ENCODE measurements at regions not wholly inside any gene's neighbourhood (a gene's known extent, or its start where the extent isn't known, plus 50 kb on each side); places are given as distances from the start of the nearest gene placed in this dataset.

- peaks cover 0 to 4% of the 10 kb centered on the region in 2 donors for H3K27me3 ChIP-seq
- intact Hi-C loops (cut with DNase I; ENCODE audit: low total_unique reads) = no loop called here
- H3K9me3 ChIP-seq = no peaks in the 10 kb centered on the region
- no peaks in the 10 kb centered on the region for H3K36me3 ChIP-seq
- TF ChIP-seq, protein P1, sequence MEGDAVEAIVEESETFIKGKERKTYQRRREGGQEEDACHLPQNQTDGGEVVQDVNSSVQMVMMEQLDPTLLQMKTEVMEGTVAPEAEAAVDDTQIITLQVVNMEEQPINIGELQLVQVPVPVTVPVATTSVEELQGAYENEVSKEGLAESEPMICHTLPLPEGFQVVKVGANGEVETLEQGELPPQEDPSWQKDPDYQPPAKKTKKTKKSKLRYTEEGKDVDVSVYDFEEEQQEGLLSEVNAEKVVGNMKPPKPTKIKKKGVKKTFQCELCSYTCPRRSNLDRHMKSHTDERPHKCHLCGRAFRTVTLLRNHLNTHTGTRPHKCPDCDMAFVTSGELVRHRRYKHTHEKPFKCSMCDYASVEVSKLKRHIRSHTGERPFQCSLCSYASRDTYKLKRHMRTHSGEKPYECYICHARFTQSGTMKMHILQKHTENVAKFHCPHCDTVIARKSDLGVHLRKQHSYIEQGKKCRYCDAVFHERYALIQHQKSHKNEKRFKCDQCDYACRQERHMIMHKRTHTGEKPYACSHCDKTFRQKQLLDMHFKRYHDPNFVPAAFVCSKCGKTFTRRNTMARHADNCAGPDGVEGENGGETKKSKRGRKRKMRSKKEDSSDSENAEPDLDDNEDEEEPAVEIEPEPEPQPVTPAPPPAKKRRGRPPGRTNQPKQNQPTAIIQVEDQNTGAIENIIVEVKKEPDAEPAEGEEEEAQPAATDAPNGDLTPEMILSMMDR (IDR thresholded peaks at IDR 0.05) = no peak
- no peaks in the 10 kb centered on the region for H3K4me1 ChIP-seq
- no peak overlapping the region for H3K27ac ChIP-seq
- no peak for DNase-seq
- no peak overlapping the region for H3K4me3 ChIP-seq
Measured at GRCh38 chr13:31409678-31410356, 210.0 kb downstream of the B3GLCT start.

GRCh38 chr13:31413516-31413915 lies 213.7 kb downstream of the B3GLCT start:
- TF ChIP-seq, protein P1 (IDR thresholded peaks at IDR 0.05) = no peak
- DNase-seq = no peak
- Histone ChIP-seq H3K9me3 (no peaks in the 10 kb centered on the region), H3K27ac (no peak overlapping the region), H3K27me3 (peaks cover 0 to 4% of the 10 kb centered on the region in 2 donors), H3K4me1 (no peaks in the 10 kb centered on the region), H3K36me3 (no peaks in the 10 kb centered on the region), H3K4me3 (no peak overlapping the region)
- intact Hi-C loops (cut with DNase I; ENCODE audit: low total_unique reads) = no loop called here

DNA sequence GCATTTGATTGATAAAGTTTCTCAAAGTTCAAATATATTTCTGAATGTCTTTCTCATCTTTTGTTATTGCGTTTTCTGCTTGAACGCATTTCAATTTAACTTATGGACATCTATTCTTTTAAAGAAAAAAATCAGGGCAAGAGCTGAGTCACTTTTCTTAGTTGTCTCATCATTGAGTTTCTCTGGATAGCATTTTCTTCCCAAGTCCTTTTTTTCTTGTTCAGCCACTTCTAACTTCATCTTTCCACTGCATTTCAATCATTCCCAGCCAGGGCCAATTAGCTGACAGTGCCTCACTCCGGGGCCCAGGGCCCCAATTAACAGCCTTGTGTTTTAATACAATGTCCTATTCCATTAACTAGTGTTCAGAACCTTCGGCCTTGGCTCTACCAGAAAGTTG lies 216.3 kb downstream of the B3GLCT start:
- Histone ChIP-seq H3K27ac (no peak overlapping the region), H3K4me1 (no peaks in the 10 kb centered on the region), H3K36me3 (no peaks in the 10 kb centered on the region), H3K27me3 (peaks cover 0 to 4% of the 10 kb centered on the region in 2 donors), H3K9me3 (no peaks in the 10 kb centered on the region), H3K4me3 (no peak overlapping the region)
- intact Hi-C loops (cut with DNase I; ENCODE audit: low total_unique reads) = no loop called here
- TF ChIP-seq, protein P1 (IDR thresholded peaks at IDR 0.05) = no peak
- no peak for DNase-seq

- Histone ChIP-seq H3K27me3 (peaks cover 0 to 4% of the 10 kb centered on the region in 2 donors), H3K4me3 (no peak overlapping the region), H3K36me3 (no peaks in the 10 kb centered on the region), H3K9me3 (no peaks in the 10 kb centered on the region), H3K27ac (no peak overlapping the region), H3K4me1 (no peaks in the 10 kb centered on the region)
- DNase-seq = no peak
- intact Hi-C loops (cut with DNase I; ENCODE audit: low total_unique reads) = no loop called here
- TF ChIP-seq, protein P1 (IDR thresholded peaks at IDR 0.05) = no peak
Measured at GRCh38 chr13:31418186-31418585, 218.4 kb downstream of the B3GLCT start.

DNA sequence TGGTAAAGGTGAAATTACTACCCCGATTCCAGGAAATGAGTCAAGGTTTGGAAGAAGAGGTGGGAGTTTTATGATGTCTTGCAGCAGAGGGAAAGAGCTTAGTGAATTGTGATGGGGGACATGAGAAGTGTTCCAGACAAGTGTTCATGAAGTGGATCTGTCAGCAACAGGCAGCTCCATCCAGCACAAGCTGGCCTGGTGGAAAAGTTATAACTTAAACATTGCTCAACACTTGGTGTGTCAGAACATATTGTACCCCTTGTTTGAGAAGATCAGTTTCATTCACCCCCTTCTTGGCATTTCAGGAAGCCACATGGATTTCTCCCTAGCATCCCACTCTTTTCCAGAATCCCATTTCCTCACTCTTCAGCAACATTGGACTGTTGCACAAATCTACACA lies 222.0 kb downstream of the B3GLCT start:
- Histone ChIP-seq H3K36me3 (no peaks in the 10 kb centered on the region), H3K4me1 (no peaks in the 10 kb centered on the region), H3K27ac (no peak overlapping the region), H3K4me3 (no peak overlapping the region), H3K27me3 (no peaks in the 10 kb centered on the region), H3K9me3 (no peaks in the 10 kb centered on the region)
- TF ChIP-seq, protein P1 (IDR thresholded peaks at IDR 0.05) = no peak
- no peak for DNase-seq
- intact Hi-C loops (cut with DNase I; ENCODE audit: low total_unique reads) = loop anchor here (10.0 kb wide), 1 partner anchor 187 kb away; no protein-coding TSS in a partner anchor
